Parathyroid adenoma (tissue), 2 donors: ENCODE measurements at regions not wholly inside any gene's neighbourhood (a gene's known extent, or its start where the extent isn't known, plus 50 kb on each side); places are given as distances from the start of the nearest gene placed in this dataset.

Experiments
- H2AFZ ChIP-seq: fragments of 300-600 bp; sonication (generic); one replicate; pipeline ENCODE4 v1.7.0; 2017; ENCODE audit warnings: antibody characterized with exemption, mild to moderate bottlenecking
- H3K27ac ChIP-seq: fragments of 300-600 bp; sonication (generic); one replicate; pipeline ENCODE4 v1.7.0; 2017
- H3K27me3 ChIP-seq: fragments of 300-600 bp; sonication (generic); one replicate; pipeline ENCODE4 v1.7.0; 2017; ENCODE audit warnings: low read length; ENCODE audit not compliant: control insufficient read depth, insufficient read depth
- H3K36me3 ChIP-seq: fragments of 300-600 bp; sonication (generic); one replicate; pipeline ENCODE4 v1.7.0; 2017; ENCODE audit warnings: low read length; ENCODE audit not compliant: control insufficient read depth, insufficient read depth
- H3K4me1 ChIP-seq: fragments of 300-600 bp; sonication (generic); one replicate; pipeline ENCODE4 v1.7.0; 2017; ENCODE audit warnings: control low read depth
- H3K4me2 ChIP-seq: fragments of 300-600 bp; sonication (generic); one replicate; pipeline ENCODE4 v1.7.0; 2017; ENCODE audit warnings: low read length
- H3K4me3 ChIP-seq: fragments of 300-600 bp; sonication (generic); one replicate; pipeline ENCODE4 v1.7.0; 2017; ENCODE audit warnings: low read depth, low read length
- H3K79me2 ChIP-seq: fragments of 300-600 bp; sonication (generic); one replicate; pipeline ENCODE4 v1.7.0; 2017; ENCODE audit warnings: control low read depth
- H3K9ac ChIP-seq: fragments of 300-600 bp; sonication (generic); one replicate; pipeline ENCODE4 v1.7.0; 2017; ENCODE audit warnings: mild to moderate bottlenecking
- H3K9me3 ChIP-seq: fragments of 300-600 bp; sonication (generic); one replicate; pipeline ENCODE4 v1.7.0; 2017; ENCODE audit warnings: low read length; ENCODE audit not compliant: control insufficient read depth
- CTCF ChIP-seq: fragments of 300-600 bp; sonication (generic); IDR thresholded peaks from one replicate; pipeline ENCODE4 v1.7.0; 2017; ENCODE audit warnings: antibody characterized with exemption, mild to moderate bottlenecking
- donor health status: primary hyperparathyroidism.

GRCh38 chr16:9422762-9423513 lies 331.5 kb downstream of the HAPSTR1 start:
- H3K9me3 ChIP-seq: no peaks in the 10 kb centered on the region
- H2AFZ ChIP-seq: no peak overlapping the region
- TF ChIP-seq CTCF: no peak
- no peaks in the 10 kb centered on the region for H3K36me3 ChIP-seq
- H3K9ac ChIP-seq: no peak overlapping the region
- H3K79me2 ChIP-seq: no peaks in the 10 kb centered on the region
- H3K27ac ChIP-seq: no peak overlapping the region
- no peak overlapping the region for H3K4me2 ChIP-seq
- H3K27me3 ChIP-seq: no peaks in the 10 kb centered on the region
- H3K4me3 ChIP-seq: no peak overlapping the region
- H3K4me1 ChIP-seq: no peaks in the 10 kb centered on the region

- no peaks in the 10 kb centered on the region for H3K79me2 ChIP-seq
- H3K9me3 ChIP-seq: no peaks in the 10 kb centered on the region
- TF ChIP-seq CTCF: no peak
- H3K4me3 ChIP-seq: no peak overlapping the region
- H3K4me2 ChIP-seq: no peak overlapping the region
- H3K27me3 ChIP-seq: no peaks in the 10 kb centered on the region
- no peak overlapping the region for H3K9ac ChIP-seq
- no peaks in the 10 kb centered on the region for H3K4me1 ChIP-seq
- H2AFZ ChIP-seq: no peak overlapping the region
- H3K36me3 ChIP-seq: no peaks in the 10 kb centered on the region
- no peak overlapping the region for H3K27ac ChIP-seq
These were observed 333.8 kb downstream of the HAPSTR1 start for GRCh38 chr16:9425236-9425635.

- H3K79me2 ChIP-seq: no peaks in the 10 kb centered on the region
- no peak overlapping the region for H3K4me2 ChIP-seq
- no peaks in the 10 kb centered on the region for H3K36me3 ChIP-seq
- no peaks in the 10 kb centered on the region for H3K9me3 ChIP-seq
- no peak overlapping the region for H3K9ac ChIP-seq
- H3K4me1 ChIP-seq: no peaks in the 10 kb centered on the region
- no peak overlapping the region for H3K4me3 ChIP-seq
- H2AFZ ChIP-seq: no peak overlapping the region
- H3K27me3 ChIP-seq: no peaks in the 10 kb centered on the region
- TF ChIP-seq CTCF: no peak
- no peak overlapping the region for H3K27ac ChIP-seq
These were observed 337.0 kb downstream of the HAPSTR1 start for GRCh38 chr16:9428355-9429005.

GRCh38 chr16:9429646-9430330 lies 338.3 kb downstream of the HAPSTR1 start:
- H2AFZ ChIP-seq: no peak overlapping the region
- no peak overlapping the region for H3K4me3 ChIP-seq
- H3K27ac ChIP-seq: no peak overlapping the region
- no peaks in the 10 kb centered on the region for H3K9me3 ChIP-seq
- H3K4me2 ChIP-seq: no peak overlapping the region
- H3K9ac ChIP-seq: no peak overlapping the region
- no peaks in the 10 kb centered on the region for H3K27me3 ChIP-seq
- no peaks in the 10 kb centered on the region for H3K4me1 ChIP-seq
- H3K36me3 ChIP-seq: no peaks in the 10 kb centered on the region
- TF ChIP-seq CTCF: no peak
- no peaks in the 10 kb centered on the region for H3K79me2 ChIP-seq
